GM19467 (cell line): ENCODE measurements at regions not wholly inside any gene's neighbourhood (a gene's known extent, or its start where the extent isn't known, plus 50 kb on each side); places are given as distances from the start of the nearest gene placed in this dataset.

Experiments
- ATAC-seq: cut with Tn5 transposase; IDR thresholded peaks from one replicate; pipeline ENCODE4 v1.9.1; 2021; ENCODE audit warnings: mild to moderate bottlenecking, moderate library complexity; ENCODE audit not compliant: unreplicated experiment

DNA sequence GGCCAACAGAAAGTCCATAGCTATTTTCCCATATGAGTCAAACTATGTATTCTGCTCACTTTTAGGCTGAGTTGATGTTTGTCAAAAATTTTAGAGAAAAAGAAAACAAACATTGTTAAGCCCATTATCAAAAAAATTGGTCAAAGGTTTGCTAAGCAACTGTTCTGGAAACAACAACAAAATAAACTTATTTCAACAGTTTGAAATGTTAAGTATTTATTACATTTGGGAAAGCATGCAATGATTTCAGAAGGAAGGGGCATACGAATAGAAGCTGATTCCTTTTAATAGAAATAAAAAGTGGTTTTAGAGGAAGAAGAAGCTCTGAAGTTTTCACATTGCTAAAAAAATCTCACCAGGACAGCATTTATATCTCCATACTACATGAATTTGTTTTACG, 1837.5 kb upstream of the CELF4 start:
- ATAC-seq = no peak

DNA sequence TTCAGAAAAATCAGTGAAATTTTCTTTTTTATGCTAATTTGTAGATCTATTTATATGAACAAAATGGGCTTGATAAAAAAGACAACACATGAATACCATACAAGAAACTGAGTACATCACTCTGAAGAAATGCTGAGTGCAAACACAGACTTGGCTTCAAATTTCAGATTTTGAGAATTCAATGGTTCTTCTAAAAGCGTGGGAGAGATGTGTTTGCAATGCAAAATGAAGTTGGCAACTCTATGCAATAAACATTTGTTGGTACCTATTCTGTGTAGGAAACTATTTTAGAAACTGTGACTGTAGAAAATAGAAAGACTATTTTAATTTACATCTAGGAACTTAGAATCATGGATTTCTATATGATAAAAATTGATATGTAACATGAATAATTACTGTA, 1834.1 kb upstream of the CELF4 start:
- ATAC-seq = no peak

- no peak for ATAC-seq
These were observed 1830.6 kb upstream of the CELF4 start for GRCh38 chr18:39396168-39396567.

DNA sequence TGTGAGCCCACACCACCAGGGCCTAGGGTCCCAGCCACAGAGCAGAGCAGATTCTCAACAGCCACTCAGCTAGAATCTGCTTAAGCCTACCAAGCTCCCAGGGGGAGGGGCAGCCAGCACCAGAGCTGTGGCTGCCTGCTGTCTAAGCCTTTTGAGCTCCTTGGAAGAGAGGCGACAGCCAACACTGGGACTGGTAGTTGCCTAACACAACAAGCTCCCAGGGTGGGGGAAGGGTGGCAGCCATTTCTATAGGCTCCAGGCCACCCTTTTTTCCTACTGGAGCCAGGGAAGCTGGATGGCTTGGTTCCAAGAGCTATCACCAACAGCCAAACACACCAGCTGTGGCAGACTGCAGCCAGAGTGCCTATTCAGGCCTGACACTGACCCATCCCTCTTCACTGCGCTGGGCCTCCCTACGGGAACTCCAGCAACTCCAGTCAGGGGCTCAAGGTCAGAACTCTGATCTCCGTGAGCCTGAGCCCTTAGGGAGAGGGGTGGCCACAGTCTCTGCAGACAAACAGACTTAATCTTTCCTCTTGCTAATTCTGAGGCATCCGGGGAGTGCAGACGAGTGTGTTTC, 1824.3 kb upstream of the CELF4 start:
- no peak for ATAC-seq

- ATAC-seq = no peak
These were observed 1815.3 kb upstream of the CELF4 start for GRCh38 chr18:39380866-39381265.

DNA sequence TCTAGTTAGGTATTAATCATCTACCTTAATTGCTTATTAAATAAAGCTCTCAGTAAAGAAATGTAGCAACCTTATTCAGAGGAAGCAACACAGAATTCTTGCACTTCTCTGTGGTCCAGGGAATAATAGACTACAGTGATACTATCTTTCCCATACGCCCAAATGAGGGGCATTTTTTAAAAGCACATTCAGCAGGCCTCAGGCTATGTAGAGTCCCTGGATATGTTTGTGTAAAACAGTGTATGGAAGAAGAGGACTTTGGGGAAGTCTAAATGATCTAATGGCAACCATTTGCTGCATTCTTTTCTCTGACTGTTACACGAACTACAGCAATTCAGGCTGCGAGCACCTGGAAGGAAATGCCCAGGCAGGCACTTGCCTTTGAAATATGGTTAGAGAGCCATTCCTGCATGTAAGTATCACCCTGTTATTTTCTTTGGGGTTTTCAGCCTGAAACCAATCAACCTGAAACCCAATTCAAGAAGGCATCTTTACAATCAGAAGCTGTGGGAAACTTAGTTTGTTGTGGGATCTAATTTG, 1814.7 kb upstream of the CELF4 start:
- no peak for ATAC-seq

GRCh38 chr18:39375066-39375465, 1809.5 kb upstream of the CELF4 start:
- no peak for ATAC-seq

GRCh38 chr18:39371996-39372395, 1806.4 kb upstream of the CELF4 start:
- no peak for ATAC-seq

GRCh38 chr18:39366656-39367055, 1801.1 kb upstream of the CELF4 start:
- ATAC-seq = no peak

DNA sequence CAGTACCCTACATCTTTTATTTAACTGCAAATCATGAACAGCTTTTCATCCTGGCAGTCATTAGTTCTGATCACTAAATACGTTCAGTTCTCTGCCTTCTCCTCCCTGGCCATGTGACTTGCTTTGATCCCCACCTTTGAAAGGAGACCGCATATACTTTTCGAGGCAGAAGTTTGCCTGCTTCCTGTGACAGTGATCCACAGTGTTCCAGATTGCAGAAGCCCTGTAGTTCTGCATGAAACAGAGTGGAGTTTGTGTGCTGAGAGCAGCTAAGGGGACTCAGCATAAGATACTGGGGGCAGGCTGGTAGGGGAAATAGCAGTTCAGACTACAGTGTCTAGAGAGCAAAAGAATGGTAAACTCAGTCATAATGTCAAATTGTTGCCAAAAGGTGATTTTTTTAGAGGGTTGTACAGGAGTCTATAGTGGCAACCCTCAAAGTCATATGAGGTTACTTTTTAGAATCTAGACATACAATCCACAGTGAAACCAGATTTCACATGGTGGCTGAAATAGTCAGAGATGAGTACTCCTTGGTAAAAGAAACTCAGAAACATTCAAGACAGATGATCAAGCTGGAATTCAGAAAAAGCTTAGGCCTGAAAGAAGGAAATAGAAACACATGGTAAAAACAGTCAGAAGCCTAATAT, 1800.4 kb upstream of the CELF4 start:
- ATAC-seq = no peak

GRCh38 chr18:39360072-39360471, 1794.5 kb upstream of the CELF4 start:
- no peak for ATAC-seq

- ATAC-seq = no peak
These were observed 1794.0 kb upstream of the CELF4 start for GRCh38 chr18:39359636-39360035.

DNA sequence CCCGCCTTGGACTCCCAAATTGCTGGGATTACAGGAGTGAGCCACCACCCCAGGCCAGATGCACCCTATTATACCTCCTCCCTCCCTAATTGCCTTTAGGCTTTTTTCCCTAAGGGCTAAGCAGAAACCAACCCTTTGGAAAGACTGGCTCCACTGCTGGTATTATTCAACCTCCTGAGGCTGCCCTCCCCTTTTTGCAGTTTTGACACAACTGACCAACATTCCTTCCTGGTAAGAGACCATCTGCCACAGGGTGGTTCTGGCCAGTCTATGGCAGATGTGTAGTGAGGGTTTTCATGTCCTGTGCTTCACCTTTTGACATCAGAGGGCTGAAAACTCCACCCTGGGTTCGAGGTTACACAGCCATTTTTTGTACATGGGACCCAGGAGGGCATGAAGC, 1785.3 kb upstream of the CELF4 start:
- ATAC-seq = no peak

- no peak for ATAC-seq
These were observed 1784.2 kb upstream of the CELF4 start for GRCh38 chr18:39349801-39350200.

DNA sequence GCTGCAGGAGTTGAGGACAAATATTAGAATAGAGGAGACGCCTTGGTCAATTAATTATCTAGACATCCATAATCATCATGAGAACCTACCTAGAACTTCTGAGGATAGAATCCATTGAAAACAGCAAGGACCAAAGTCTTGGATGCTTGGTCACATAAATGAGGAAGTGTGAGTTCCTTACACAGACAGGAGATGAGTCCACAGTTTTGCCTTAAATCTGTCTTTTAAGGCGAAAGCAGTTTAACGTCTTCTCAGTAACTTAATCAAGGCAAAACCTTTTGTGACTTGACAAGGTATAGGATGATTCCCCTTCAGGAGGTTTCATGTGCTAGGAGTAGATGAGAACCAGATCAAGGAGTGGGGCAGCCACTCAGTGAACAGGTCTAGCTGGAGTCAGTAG, 1783.2 kb upstream of the CELF4 start:
- no peak for ATAC-seq

DNA sequence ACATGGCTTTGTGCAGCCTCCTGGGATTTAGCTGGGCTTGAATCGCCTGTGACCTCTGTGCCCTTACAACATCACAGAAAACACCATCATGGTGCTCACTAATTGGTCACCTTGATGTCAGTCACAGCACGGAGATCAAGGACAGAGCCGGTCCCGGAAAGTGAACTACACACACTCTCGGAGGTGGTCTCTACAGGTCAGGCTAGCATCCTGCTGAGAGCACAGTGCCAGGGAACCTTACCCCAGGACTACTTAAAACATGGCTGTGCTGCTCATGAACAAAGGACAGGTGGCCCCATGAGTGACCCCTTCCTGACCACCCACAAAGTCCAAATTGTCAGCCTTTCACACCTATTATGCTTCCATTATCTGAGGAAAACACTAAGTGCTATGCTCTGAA, 1782.1 kb upstream of the CELF4 start:
- no peak for ATAC-seq

- ATAC-seq = no peak
These were observed 1781.3 kb upstream of the CELF4 start for GRCh38 chr18:39346916-39347315.

- no peak for ATAC-seq
These were observed 1779.7 kb upstream of the CELF4 start for GRCh38 chr18:39345321-39345720.

GRCh38 chr18:39344487-39344886, 1778.9 kb upstream of the CELF4 start:
- no peak for ATAC-seq

DNA sequence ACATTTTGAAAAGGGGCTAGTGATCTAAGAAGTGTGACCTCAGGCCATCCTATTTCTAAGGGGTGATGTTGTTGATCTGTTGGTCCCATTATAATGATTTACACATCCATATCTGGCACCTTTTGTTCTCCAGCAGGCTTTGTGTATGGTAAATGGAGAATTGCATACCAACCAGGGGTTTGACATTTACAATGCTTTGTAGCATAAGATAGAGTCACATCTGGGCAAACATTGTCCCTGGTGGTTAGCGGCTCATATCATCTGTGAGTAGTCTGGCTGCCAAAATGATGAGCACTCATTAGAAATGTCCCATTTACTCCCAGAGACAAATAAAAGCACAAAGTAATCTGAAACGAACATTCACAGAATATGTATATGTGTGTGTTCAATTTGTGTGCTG, 1775.5 kb upstream of the CELF4 start:
- no peak for ATAC-seq

GRCh38 chr18:39340418-39340817, 1774.8 kb upstream of the CELF4 start:
- ATAC-seq = no peak

GRCh38 chr18:39329496-39330275, 1764.1 kb upstream of the CELF4 start:
- no peak for ATAC-seq
